ENCODE measurements at regions not wholly inside any gene's neighbourhood (a gene's known extent, or its start where the extent isn't known, plus 50 kb on each side); places are given as distances from the start of the nearest gene placed in this dataset.

GRCh38 chr10:4763960-4764428 is 62.0 kb upstream of the AKR1E2 start:
- H3K27me3 Mint-ChIP-seq: peaks cover 7% of the 10 kb centered on the region
- H3K27me3 ChIP-seq (replicated peaks in 1 of 4; ENCODE audit: control extremely low read depth in 1 of 4, control insufficient read depth in 3 of 4, insufficient read depth in 4 of 4, low read length in 3 of 4): peaks cover 0 to 3% (median 0%) of the 10 kb centered on the region in 4 experiments
- no peak overlapping the region for H2AFZ ChIP-seq (ENCODE audit: insufficient read depth, low read depth, low read length, poor library complexity, severe bottlenecking)
- no CpG with 5 or more reads among the region's 6 CpGs for WGBS (ENCODE audit: insufficient coverage)
- no peaks in the 10 kb centered on the region for H3K36me3 ChIP-seq (replicated peaks in 1 of 2; ENCODE audit: control extremely low read depth in 1 of 2, control insufficient read depth in 1 of 2, extremely low read depth in 1 of 2, insufficient read depth in 2 of 2, low read length in 1 of 2)
- intact Hi-C loops (cut with micrococcal nuclease): no loop called here
- no peak overlapping the region for H3K27ac ChIP-seq (ENCODE audit: low read length in 2 of 2)
- H3K4me3 Mint-ChIP-seq: no peak overlapping the region
- no peak for ATAC-seq (ENCODE audit: low read depth)
- no peaks in the 10 kb centered on the region for H3K9me3 ChIP-seq (ENCODE audit: control extremely low read depth in 1 of 3, control insufficient read depth in 2 of 3, insufficient read depth in 1 of 3, low read length in 2 of 3)
- DNase-seq: no peak
- no peak overlapping the region for H3K4me3 ChIP-seq (ENCODE audit: control extremely low read depth in 1 of 5, extremely low read depth in 1 of 5, insufficient read depth in 1 of 5, low read depth in 2 of 5, low read length in 4 of 5)
- no peaks in the 10 kb centered on the region for H3K9me3 Mint-ChIP-seq (ENCODE audit: insufficient read depth)
- no peaks in the 10 kb centered on the region for H3K79me2 ChIP-seq (ENCODE audit: control insufficient read depth, insufficient read depth, low read length)
- H3K27ac Mint-ChIP-seq: no peak overlapping the region
- H3K4me1 Mint-ChIP-seq: no peaks in the 10 kb centered on the region
- no peak overlapping the region for H3K9ac ChIP-seq (ENCODE audit: low read length)
- H3K4me1 ChIP-seq (ENCODE audit: control insufficient read depth in 2 of 2, insufficient read depth in 2 of 2, low read length in 2 of 2): no peaks in the 10 kb centered on the region
- no peaks in the 10 kb centered on the region for H4K20me1 ChIP-seq (ENCODE audit: control insufficient read depth, insufficient read depth, low read length, poor library complexity, severe bottlenecking)
- no peak overlapping the region for H3K4me2 ChIP-seq (replicated peaks; ENCODE audit: low read depth, low read length, poor library complexity, severe bottlenecking)
- ChIA-PET POLR2A (no interaction called here), CTCF (interaction anchor here (1.5 to 12.4 kb wide), 4 partner anchors 107 to 1570 kb away, joined by 3 to 136 read pairs (median 22); no protein-coding TSS in a partner anchor)
- TF ChIP-seq, protein P1, sequence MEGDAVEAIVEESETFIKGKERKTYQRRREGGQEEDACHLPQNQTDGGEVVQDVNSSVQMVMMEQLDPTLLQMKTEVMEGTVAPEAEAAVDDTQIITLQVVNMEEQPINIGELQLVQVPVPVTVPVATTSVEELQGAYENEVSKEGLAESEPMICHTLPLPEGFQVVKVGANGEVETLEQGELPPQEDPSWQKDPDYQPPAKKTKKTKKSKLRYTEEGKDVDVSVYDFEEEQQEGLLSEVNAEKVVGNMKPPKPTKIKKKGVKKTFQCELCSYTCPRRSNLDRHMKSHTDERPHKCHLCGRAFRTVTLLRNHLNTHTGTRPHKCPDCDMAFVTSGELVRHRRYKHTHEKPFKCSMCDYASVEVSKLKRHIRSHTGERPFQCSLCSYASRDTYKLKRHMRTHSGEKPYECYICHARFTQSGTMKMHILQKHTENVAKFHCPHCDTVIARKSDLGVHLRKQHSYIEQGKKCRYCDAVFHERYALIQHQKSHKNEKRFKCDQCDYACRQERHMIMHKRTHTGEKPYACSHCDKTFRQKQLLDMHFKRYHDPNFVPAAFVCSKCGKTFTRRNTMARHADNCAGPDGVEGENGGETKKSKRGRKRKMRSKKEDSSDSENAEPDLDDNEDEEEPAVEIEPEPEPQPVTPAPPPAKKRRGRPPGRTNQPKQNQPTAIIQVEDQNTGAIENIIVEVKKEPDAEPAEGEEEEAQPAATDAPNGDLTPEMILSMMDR (IDR thresholded peaks at IDR 0.05): no peak
- no peak for TF ChIP-seq EZH2 (IDR thresholded peaks at IDR 0.05; ENCODE audit: borderline replicate concordance, insufficient read depth, low read depth, low read length, poor library complexity, severe bottlenecking)

DNA sequence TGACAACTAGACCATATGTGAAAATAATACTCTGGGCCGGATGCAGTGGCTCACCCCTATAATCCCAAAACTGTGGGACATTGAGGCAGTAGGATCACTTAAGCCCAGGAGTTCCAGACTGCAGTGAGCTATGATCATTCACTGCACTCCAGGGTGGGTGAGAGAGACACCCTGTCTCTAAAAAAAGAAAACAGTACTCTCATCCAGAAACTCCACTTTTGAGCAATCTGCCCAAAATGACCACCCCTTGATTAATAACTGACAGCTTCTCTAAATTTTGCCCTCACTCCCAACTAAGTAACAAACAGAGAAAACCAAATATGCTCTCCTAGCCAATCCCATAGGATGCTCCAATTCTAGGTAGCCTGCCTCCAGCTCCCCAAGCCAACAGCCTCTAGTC is 62.5 kb upstream of the AKR1E2 start:
- Mint-ChIP-seq H3K27ac (no peak overlapping the region), H3K9me3 (ENCODE audit: insufficient read depth) (no peaks in the 10 kb centered on the region), H3K27me3 (peaks cover 7% of the 10 kb centered on the region), H3K4me1 (no peaks in the 10 kb centered on the region), H3K4me3 (no peak overlapping the region)
- Histone ChIP-seq H4K20me1 (ENCODE audit: control insufficient read depth, insufficient read depth, low read length, poor library complexity, severe bottlenecking) (no peaks in the 10 kb centered on the region), H3K9me3 (ENCODE audit: control extremely low read depth in 1 of 3, control insufficient read depth in 2 of 3, insufficient read depth in 1 of 3, low read length in 2 of 3) (no peaks in the 10 kb centered on the region), H3K4me2 (replicated peaks; ENCODE audit: low read depth, low read length, poor library complexity, severe bottlenecking) (no peak overlapping the region), H3K4me3 (ENCODE audit: control extremely low read depth in 1 of 5, extremely low read depth in 1 of 5, insufficient read depth in 1 of 5, low read depth in 2 of 5, low read length in 4 of 5) (no peak overlapping the region), H2AFZ (ENCODE audit: insufficient read depth, low read depth, low read length, poor library complexity, severe bottlenecking) (no peak overlapping the region), H3K27ac (ENCODE audit: low read length in 2 of 2) (no peak overlapping the region), H3K27me3 (replicated peaks in 1 of 4; ENCODE audit: control extremely low read depth in 1 of 4, control insufficient read depth in 3 of 4, insufficient read depth in 4 of 4, low read length in 3 of 4) (peaks cover 0 to 3% (median 0%) of the 10 kb centered on the region in 4 experiments), H3K9ac (ENCODE audit: low read length) (no peak overlapping the region), H3K4me1 (ENCODE audit: control insufficient read depth in 2 of 2, insufficient read depth in 2 of 2, low read length in 2 of 2) (no peaks in the 10 kb centered on the region), H3K79me2 (ENCODE audit: control insufficient read depth, insufficient read depth, low read length) (no peaks in the 10 kb centered on the region), H3K36me3 (replicated peaks in 1 of 2; ENCODE audit: control extremely low read depth in 1 of 2, control insufficient read depth in 1 of 2, extremely low read depth in 1 of 2, insufficient read depth in 2 of 2, low read length in 1 of 2) (no peaks in the 10 kb centered on the region)
- POLR2A ChIA-PET: no interaction called here
- no peak for ATAC-seq (ENCODE audit: low read depth)
- TF ChIP-seq, protein P1 (IDR thresholded peaks at IDR 0.05): no peak
- no peak for TF ChIP-seq EZH2 (IDR thresholded peaks at IDR 0.05; ENCODE audit: borderline replicate concordance, insufficient read depth, low read depth, low read length, poor library complexity, severe bottlenecking)
- intact Hi-C loops (cut with micrococcal nuclease): no loop called here
- CTCF ChIA-PET: interaction anchor here (1.5 to 12.4 kb wide), 4 partner anchors 107 to 1569 kb away, joined by 3 to 136 read pairs (median 22); no protein-coding TSS in a partner anchor
- no peak for DNase-seq
- no CpG with 5 or more reads among the region's 1 CpG for WGBS (ENCODE audit: insufficient coverage)

Measured in B cell (primary cell).